Tibial nerve (tissue), 4 donors: ENCODE measurements at regions not wholly inside any gene's neighbourhood (a gene's known extent, or its start where the extent isn't known, plus 50 kb on each side); places are given as distances from the start of the nearest gene placed in this dataset.

Experiments used
- DNase-seq, 2 donors: peaks; one replicate each; pipeline ENCODE4 v3.0.0-alpha.2; 2019; ENCODE audit warnings: low spot score in 2 of 2
- H3K27ac ChIP-seq, 4 donors: fragments of 200-600 bp; sonication (generic) in 3 of 4; one replicate each; pipeline ENCODE4 v1.5.1; 2017 to 2019; ENCODE audit warnings: mild to moderate bottlenecking in 1 of 4
- H3K27me3 ChIP-seq, 2 donors: fragments of 200-600 bp; sonication (generic) in 1 of 2; one replicate each; pipeline versions ENCODE4 v1.5.1 to v1.6.0; 2017 to 2019
- H3K36me3 ChIP-seq, 3 donors: fragments of 200-600 bp; sonication (generic); one replicate each; pipeline ENCODE4 v1.5.1; 2018 to 2019
- H3K4me1 ChIP-seq, 4 donors: fragments of 200-600 bp; sonication (generic) in 3 of 4; one replicate each; pipeline ENCODE4 v1.5.1; 2017 to 2019
- H3K4me3 ChIP-seq, 4 donors: fragments of 200-600 bp; sonication (generic) in 3 of 4; one replicate each; pipeline ENCODE4 v1.5.1; 2017 to 2019; ENCODE audit warnings: mild to moderate bottlenecking in 1 of 4, moderate library complexity in 1 of 4
- H3K9me3 ChIP-seq, 4 donors: fragments of 200-600 bp; sonication (generic) in 3 of 4; one replicate each; pipeline ENCODE4 v1.5.1; 2017 to 2019
- EP300 ChIP-seq, 2 donors: sonication (generic); formaldehyde crosslinking; IDR thresholded peaks; one replicate each; pipeline ENCODE4 v1.6.1; 2017; ENCODE audit warnings: antibody characterized with exemption in 2 of 2, mild to moderate bottlenecking in 1 of 2
- POLR2A ChIP-seq, 2 donors: fragments of 450-650 bp; IDR thresholded peaks; one replicate each; pipeline ENCODE4 v1.6.1; 2017; ENCODE audit warnings: antibody characterized with exemption in 2 of 2, mild to moderate bottlenecking in 2 of 2, moderate library complexity in 2 of 2
- WGBS, 2 donors: methylation state at CpG; one replicate each; pipeline ENCODE4 v1.1.5; 2018; 5-methylcytosine and 5-hydroxymethylcytosine counted together
- TF ChIP-seq, protein P1 (sequence below), 5 experiments: fragments of 200-600 bp in 3 of 5; fragments of 450-650 bp in 2 of 5; sonication (generic) in 3 of 5; IDR thresholded peaks; one replicate each; pipeline ENCODE4 v1.5.1; 2016 to 2019; ENCODE audit warnings: antibody characterized with exemption in 5 of 5, mild to moderate bottlenecking in 3 of 5, moderate library complexity in 2 of 5

DNA sequence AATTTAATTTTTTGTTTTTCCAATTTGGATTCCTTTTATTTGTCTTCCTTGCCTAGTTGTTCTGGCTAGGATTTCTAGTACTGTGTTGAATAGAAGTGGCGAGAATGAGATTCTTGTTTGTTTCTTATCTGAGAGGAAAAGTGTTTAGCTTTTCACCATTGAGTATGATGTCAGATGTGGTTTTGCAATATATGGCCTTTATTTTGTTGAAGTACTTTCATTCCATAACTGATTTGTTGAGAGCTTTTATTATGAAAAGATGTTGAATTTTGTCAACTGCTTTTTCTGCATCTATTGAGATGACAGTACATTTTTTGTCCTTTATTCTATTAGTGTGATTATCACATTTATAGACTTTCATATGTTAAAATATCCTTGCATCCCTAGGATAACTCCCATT, 462.0 kb downstream of the CCDC91 start:
- DNase-seq, result no peak
- H3K4me3 ChIP-seq, result no peak overlapping the region
- 61 to 71% methylated on average over 1 of the region's 1 CpG for WGBS, 2 donors
- H3K4me1 ChIP-seq, result no peaks in the 10 kb centered on the region
- no peaks in the 10 kb centered on the region for H3K36me3 ChIP-seq
- no peak overlapping the region for H3K27ac ChIP-seq
- peaks cover 0 to 3% (median 0%) of the 10 kb centered on the region in 4 donors for H3K9me3 ChIP-seq
- no peaks in the 10 kb centered on the region for H3K27me3 ChIP-seq
- no peak for TF ChIP-seq POLR2A (IDR thresholded peaks at IDR 0.05)
- no peak for TF ChIP-seq EP300 (IDR thresholded peaks at IDR 0.05)
- TF ChIP-seq, protein P1, sequence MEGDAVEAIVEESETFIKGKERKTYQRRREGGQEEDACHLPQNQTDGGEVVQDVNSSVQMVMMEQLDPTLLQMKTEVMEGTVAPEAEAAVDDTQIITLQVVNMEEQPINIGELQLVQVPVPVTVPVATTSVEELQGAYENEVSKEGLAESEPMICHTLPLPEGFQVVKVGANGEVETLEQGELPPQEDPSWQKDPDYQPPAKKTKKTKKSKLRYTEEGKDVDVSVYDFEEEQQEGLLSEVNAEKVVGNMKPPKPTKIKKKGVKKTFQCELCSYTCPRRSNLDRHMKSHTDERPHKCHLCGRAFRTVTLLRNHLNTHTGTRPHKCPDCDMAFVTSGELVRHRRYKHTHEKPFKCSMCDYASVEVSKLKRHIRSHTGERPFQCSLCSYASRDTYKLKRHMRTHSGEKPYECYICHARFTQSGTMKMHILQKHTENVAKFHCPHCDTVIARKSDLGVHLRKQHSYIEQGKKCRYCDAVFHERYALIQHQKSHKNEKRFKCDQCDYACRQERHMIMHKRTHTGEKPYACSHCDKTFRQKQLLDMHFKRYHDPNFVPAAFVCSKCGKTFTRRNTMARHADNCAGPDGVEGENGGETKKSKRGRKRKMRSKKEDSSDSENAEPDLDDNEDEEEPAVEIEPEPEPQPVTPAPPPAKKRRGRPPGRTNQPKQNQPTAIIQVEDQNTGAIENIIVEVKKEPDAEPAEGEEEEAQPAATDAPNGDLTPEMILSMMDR (IDR thresholded peaks at IDR 0.05), result no peak

DNA sequence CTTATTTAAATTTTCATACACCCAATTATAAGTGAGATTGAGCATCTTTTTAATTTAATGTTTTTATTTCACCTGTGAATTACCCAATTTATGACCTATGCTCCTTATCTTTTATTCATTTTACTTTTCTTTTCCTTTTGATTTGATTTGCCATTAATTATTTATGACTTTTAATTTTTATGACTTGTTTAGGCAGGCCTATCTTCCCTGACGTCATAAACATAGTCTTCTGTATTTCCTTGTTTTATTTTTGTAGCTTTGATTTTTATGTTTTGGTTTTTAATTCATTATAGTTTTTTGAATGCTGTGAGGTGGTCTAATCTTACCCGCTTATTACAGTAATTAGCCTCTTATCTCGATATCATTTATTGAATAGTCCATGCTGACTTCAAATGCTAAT, 467.1 kb upstream of the FAR2 start:
- no peak for DNase-seq
- H3K27ac ChIP-seq, result no peak overlapping the region
- H3K9me3 ChIP-seq, result peaks cover 0 to 9% (median 3%) of the 10 kb centered on the region in 4 donors
- no peaks in the 10 kb centered on the region for H3K27me3 ChIP-seq
- no peaks in the 10 kb centered on the region for H3K36me3 ChIP-seq
- no peak overlapping the region for H3K4me3 ChIP-seq
- TF ChIP-seq EP300 (IDR thresholded peaks at IDR 0.05) (no peak), POLR2A (IDR thresholded peaks at IDR 0.05) (no peak)
- TF ChIP-seq, protein P1 (IDR thresholded peaks at IDR 0.05), result no peak
- 94% methylated on average over 3 of the region's 3 CpGs for WGBS, 2 donors
- H3K4me1 ChIP-seq, result no peaks in the 10 kb centered on the region

DNA sequence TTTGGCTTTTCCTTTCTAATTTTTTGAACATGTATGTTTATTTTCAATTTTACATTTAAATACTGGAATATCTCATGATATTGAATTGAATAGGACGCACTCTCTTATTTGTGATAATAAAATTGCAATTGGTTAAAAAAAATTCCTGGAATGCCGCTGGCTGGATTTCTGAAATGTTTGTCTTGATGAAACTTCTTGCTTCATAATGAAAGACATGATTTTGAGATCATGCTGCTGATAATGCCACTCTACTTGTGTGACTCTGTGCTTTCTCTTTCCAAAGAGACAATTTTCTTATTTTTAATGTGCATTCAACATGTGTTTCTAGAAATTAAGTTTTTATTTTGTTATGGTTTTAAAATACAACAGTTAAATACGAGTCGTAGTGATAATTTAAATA, 465.7 kb upstream of the FAR2 start:
- TF ChIP-seq POLR2A (IDR thresholded peaks at IDR 0.05) (no peak), EP300 (IDR thresholded peaks at IDR 0.05) (no peak)
- TF ChIP-seq, protein P1 (IDR thresholded peaks at IDR 0.05), result no peak

DNA sequence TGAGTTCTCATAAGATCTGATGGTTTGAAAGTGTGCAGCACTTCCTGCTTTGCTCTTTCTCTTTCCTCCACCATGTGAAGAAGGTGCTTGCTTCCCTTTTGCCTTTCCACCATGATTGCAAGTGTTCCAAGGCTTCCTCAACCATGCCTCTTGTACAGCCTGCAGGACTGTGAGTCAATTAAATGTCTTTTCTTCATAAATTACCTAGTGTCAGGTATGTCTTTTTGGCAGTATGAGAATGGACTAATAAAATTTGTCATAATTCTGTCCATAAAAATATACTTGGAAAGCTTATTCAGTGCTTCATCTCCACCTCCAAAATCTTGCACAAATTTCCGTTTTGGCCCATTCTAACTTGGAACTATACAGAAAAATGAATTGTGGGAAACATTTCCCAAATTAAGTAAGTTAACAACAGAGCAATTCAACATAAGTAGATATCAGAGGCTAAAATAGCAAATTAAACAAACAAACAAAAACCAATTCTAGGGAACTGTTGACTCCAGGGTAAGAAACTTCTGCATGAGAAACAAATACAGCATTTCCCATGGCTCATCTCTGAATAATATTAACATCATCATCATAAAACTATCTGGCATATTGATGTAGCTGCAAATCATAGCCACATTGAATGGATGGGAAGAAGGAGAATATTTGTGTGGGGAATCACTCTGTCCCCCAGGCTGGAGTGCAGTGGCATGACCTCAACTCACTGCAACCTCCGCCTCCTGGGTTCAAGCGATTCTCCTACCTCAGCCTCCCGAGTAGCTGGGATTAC, 459.5 kb upstream of the FAR2 start:
- H3K4me1 ChIP-seq, result peaks cover 0 to 11% (median 2%) of the 10 kb centered on the region in 4 donors
- H3K36me3 ChIP-seq, result no peaks in the 10 kb centered on the region
- no peaks in the 10 kb centered on the region for H3K27me3 ChIP-seq
- no peak overlapping the region for H3K27ac ChIP-seq
- TF ChIP-seq POLR2A (IDR thresholded peaks at IDR 0.05) (no peak), EP300 (IDR thresholded peaks at IDR 0.05) (no peak)
- TF ChIP-seq, protein P1 (IDR thresholded peaks at IDR 0.05), result no peak
- no peaks in the 10 kb centered on the region for H3K9me3 ChIP-seq
- no peak for DNase-seq
- no peak overlapping the region for H3K4me3 ChIP-seq
- WGBS, 2 donors, result 62 to 86% methylated on average over 4 of the region's 4 CpGs

More for the DNA sequence above, 465.7 kb upstream of the FAR2 start:
- H3K9me3 ChIP-seq, result no peaks in the 10 kb centered on the region
- no peak overlapping the region for H3K4me3 ChIP-seq
- no peaks in the 10 kb centered on the region for H3K36me3 ChIP-seq
- H3K27ac ChIP-seq, result no peak overlapping the region
- H3K4me1 ChIP-seq, result no peaks in the 10 kb centered on the region
- H3K27me3 ChIP-seq, result no peaks in the 10 kb centered on the region
- DNase-seq, result no peak
- 66 to 73% methylated on average over 4 of the region's 4 CpGs for WGBS, 2 donors

DNA sequence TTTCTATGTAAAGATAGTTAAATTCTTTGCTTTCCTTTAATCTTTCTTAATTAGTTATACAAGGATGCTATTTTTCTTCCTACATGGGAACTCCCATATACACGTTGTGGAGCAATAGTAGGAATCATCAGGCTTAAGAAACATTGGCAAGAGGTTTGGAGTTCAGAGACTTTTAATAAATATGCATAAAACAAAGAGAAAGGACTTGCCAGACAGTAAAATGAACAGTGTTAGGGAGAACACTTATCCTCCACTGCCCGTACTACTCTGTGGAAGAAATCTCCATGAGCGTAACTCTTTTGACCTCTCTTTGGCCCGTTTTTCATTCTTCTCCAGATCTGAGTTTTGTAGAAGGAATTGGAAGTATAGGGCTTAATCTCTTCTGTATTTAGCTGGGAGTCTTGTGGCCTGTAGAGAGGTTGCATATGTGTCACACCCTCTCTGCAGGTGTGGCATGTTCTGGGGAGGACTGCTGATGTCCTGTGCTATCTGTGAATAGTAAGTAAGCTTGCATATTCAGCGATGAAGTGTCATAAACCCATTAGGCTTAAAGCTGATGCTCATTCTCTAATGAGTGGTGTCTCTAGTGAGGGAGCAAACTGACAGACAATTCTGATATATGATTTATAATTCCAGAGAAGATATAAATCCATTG, 455.4 kb upstream of the FAR2 start:
- Histone ChIP-seq H3K27ac (no peak overlapping the region), H3K27me3 (no peaks in the 10 kb centered on the region), H3K4me3 (no peak overlapping the region), H3K36me3 (no peaks in the 10 kb centered on the region), H3K4me1 (peaks cover 0 to 11% (median 2%) of the 10 kb centered on the region in 4 donors), H3K9me3 (no peaks in the 10 kb centered on the region)
- no peak for TF ChIP-seq EP300 (IDR thresholded peaks at IDR 0.05)
- no peak for TF ChIP-seq POLR2A (IDR thresholded peaks at IDR 0.05)
- TF ChIP-seq, protein P1 (IDR thresholded peaks at IDR 0.05), result no peak
- 69 to 71% methylated on average over 5 of the region's 5 CpGs for WGBS, 2 donors
- no peak for DNase-seq
